ENCODE measurements at regions not wholly inside any gene's neighbourhood (a gene's known extent, or its start where the extent isn't known, plus 50 kb on each side); places are given as distances from the start of the nearest gene placed in this dataset.

- Histone ChIP-seq H3K4me3 (ENCODE audit: low read depth, low read length, poor library complexity, severe bottlenecking) (no peak overlapping the region), H3K27ac (ENCODE audit: low read depth, low read length, poor library complexity, severe bottlenecking) (no peak overlapping the region), H3K36me3 (ENCODE audit: insufficient read depth, low read length) (no peaks in the 10 kb centered on the region), H3K4me1 (ENCODE audit: insufficient read depth, low read length, severe bottlenecking) (no peaks in the 10 kb centered on the region), H3K9me3 (ENCODE audit: low read length) (no peaks in the 10 kb centered on the region), H3K27me3 (ENCODE audit: insufficient read depth, low read length) (no peaks in the 10 kb centered on the region), H3K9me2 (ENCODE audit: low read depth, low read length) (no peaks in the 10 kb centered on the region), H3K9ac (ENCODE audit: low read length) (no peak overlapping the region), H3K4me2 (ENCODE audit: low read length) (no peak overlapping the region), H3F3A (ENCODE audit: insufficient read depth, low read length) (no peaks in the 10 kb centered on the region), H3K79me2 (ENCODE audit: insufficient read depth, low read length) (no peaks in the 10 kb centered on the region), H2AFZ (ENCODE audit: low read length) (no peak overlapping the region), H4K20me1 (ENCODE audit: insufficient read depth, low read length) (no peaks in the 10 kb centered on the region)
- TF ChIP-seq CTCF (IDR thresholded peaks at IDR 0.05; ENCODE audit: low read length) (no peak), EZH2 (IDR thresholded peaks at IDR 0.05; ENCODE audit: borderline replicate concordance, low read length) (no peak)
Observed at GRCh38 chr1:221105578-221105977, 226.3 kb downstream of the HLX start.

GRCh38 chr1:221106616-221107015 is 227.4 kb downstream of the HLX start:
- Histone ChIP-seq H2AFZ (ENCODE audit: low read length) (no peak overlapping the region), H3K9me2 (ENCODE audit: low read depth, low read length) (no peaks in the 10 kb centered on the region), H3K9me3 (ENCODE audit: low read length) (no peaks in the 10 kb centered on the region), H3K4me3 (ENCODE audit: low read depth, low read length, poor library complexity, severe bottlenecking) (no peak overlapping the region), H3K27ac (ENCODE audit: low read depth, low read length, poor library complexity, severe bottlenecking) (no peak overlapping the region), H4K20me1 (ENCODE audit: insufficient read depth, low read length) (no peaks in the 10 kb centered on the region), H3K4me1 (ENCODE audit: insufficient read depth, low read length, severe bottlenecking) (no peaks in the 10 kb centered on the region), H3K36me3 (ENCODE audit: insufficient read depth, low read length) (no peaks in the 10 kb centered on the region), H3K4me2 (ENCODE audit: low read length) (no peak overlapping the region), H3K79me2 (ENCODE audit: insufficient read depth, low read length) (no peaks in the 10 kb centered on the region), H3K9ac (ENCODE audit: low read length) (no peak overlapping the region), H3K27me3 (ENCODE audit: insufficient read depth, low read length) (no peaks in the 10 kb centered on the region), H3F3A (ENCODE audit: insufficient read depth, low read length) (no peaks in the 10 kb centered on the region)
- TF ChIP-seq EZH2 (IDR thresholded peaks at IDR 0.05; ENCODE audit: borderline replicate concordance, low read length) (no peak), CTCF (IDR thresholded peaks at IDR 0.05; ENCODE audit: low read length) (no peak)

- no peak overlapping the region for H3K4me3 ChIP-seq (ENCODE audit: low read depth, low read length, poor library complexity, severe bottlenecking)
- no peak overlapping the region for H3K27ac ChIP-seq (ENCODE audit: low read depth, low read length, poor library complexity, severe bottlenecking)
- H3K9me2 ChIP-seq (ENCODE audit: low read depth, low read length): no peaks in the 10 kb centered on the region
- H3K9me3 ChIP-seq (ENCODE audit: low read length): no peaks in the 10 kb centered on the region
- H3K9ac ChIP-seq (ENCODE audit: low read length): no peak overlapping the region
- no peaks in the 10 kb centered on the region for H3K79me2 ChIP-seq (ENCODE audit: insufficient read depth, low read length)
- H3K27me3 ChIP-seq (ENCODE audit: insufficient read depth, low read length): no peaks in the 10 kb centered on the region
- TF ChIP-seq CTCF (IDR thresholded peaks at IDR 0.05; ENCODE audit: low read length) (no peak), EZH2 (IDR thresholded peaks at IDR 0.05; ENCODE audit: borderline replicate concordance, low read length) (no peak)
- H3K4me2 ChIP-seq (ENCODE audit: low read length): no peak overlapping the region
- H2AFZ ChIP-seq (ENCODE audit: low read length): no peak overlapping the region
- H4K20me1 ChIP-seq (ENCODE audit: insufficient read depth, low read length): no peaks in the 10 kb centered on the region
- no peaks in the 10 kb centered on the region for H3F3A ChIP-seq (ENCODE audit: insufficient read depth, low read length)
- no peaks in the 10 kb centered on the region for H3K36me3 ChIP-seq (ENCODE audit: insufficient read depth, low read length)
- H3K4me1 ChIP-seq (ENCODE audit: insufficient read depth, low read length, severe bottlenecking): no peaks in the 10 kb centered on the region
Observed at GRCh38 chr1:221109930-221110329, 230.7 kb downstream of the HLX start.
